ENCODE measurements at regions not wholly inside any gene's neighbourhood (a gene's known extent, or its start where the extent isn't known, plus 50 kb on each side); places are given as distances from the start of the nearest gene placed in this dataset.
"Not testable (repeated sequence)": the region's sequence is repeated elsewhere in the genome, so short reads cannot be mapped to it uniquely, and the experiment has no call there.

DNA sequence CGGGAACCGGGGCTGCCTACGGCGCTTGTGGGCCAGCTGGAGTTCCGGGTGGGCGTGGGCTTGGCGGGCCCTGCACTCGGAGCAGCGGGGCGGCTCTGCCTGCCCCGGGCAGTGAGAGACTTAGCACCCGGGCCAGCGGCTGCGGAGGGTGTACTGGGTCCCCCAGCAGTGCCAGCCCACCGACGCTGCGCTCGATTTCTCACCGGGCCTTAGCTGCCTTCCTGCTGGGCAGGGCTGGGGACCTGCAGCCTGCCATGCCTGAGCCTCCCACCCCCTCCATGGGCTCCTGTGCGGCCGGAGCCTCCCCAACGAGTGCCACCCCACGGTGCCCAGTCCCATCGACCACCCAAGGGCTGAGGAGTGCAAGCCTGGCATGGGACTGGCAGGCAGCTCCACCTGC, 72.8 kb upstream of the SSBP2 start:
- DNase-seq: not testable (repeated sequence)

DNA sequence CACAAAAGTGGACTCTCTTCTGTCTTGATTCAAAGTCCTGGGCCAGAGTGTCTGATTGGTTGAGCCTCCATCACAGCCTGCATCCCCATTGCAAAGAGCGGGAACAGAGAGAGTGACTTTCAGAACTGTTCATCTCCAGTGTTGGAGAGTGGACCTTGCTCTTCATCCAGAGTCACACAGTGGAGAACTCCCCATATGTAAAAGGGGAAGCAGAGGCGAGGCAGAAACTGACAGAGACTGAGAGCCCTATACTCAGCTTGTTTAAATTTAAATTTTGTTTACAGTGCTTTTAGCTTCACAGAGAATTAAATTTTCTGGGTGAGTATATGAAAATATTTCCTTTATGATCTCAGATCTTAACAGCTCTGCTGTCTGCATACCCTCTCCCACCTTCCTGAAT, 70.0 kb upstream of the SSBP2 start:
- DNase-seq: no peak

DNA sequence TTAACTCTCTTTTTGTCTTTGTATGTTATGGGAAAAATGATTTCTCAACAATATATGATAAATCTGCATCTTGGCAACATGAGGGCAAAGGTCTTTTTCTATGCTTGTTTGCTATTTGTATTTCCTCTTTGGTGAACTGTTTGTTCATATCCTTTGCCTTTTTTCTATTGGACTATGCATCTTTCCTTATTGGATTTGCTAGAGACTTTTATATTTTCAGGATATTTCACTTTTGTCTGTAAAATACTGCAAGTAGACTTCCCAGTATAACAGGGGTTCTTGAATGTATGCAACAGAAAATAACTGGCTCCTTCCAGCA, 69.4 kb upstream of the SSBP2 start:
- no peak for DNase-seq

DNA sequence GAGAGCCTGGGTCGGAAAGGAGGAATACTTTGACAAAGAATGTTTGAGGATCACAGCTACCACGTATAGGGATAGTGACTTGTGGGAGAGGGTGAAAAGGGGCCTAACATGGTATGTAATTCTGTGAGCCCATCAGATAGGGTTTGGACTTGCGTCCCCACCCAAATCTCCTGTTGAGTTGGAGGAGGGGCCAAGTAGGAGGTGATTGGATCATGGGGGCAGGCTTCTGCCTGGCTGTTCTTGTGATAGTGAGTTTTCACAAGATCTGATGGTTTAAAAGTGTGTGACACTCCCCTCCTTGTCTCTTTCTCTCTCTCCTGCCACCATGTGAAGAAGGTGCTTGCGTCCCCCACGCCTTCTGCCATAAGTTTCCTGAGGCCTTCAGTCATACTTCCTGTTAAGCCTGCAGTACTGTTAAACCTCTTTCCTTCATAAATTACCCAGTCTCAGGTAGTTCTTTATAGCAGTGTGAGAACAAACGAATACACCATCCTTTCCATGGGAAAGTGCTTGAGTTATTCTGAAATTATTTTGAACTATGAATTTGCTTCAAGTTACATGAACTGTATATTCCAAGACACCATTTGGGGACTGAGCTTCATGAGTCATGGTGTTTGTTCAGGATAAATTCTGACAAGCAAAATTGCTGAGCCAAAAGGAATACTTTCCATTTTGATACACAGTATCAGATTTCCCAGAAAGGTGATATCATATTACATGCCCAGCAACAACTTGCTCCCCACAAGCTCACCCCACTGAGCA, 68.8 kb upstream of the SSBP2 start:
- no peak for DNase-seq

DNA sequence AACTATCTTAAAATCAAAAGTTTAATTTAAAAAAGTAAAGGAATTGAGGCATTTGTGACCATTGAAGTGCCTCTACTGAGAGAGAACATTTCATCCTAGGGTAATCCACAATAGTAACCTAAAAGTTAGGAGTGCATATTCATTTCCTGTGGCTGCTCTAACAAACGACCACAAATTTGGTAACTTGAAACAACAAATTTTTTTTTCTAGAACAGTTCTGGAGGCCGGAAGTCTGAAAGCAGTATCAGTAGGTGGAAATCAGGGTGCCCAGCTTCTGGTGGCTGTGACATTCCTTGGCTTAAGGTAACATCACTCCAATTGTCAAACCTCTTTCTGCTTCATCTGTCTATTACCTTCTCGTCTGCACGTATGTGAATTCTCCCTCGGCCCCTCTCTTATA, 67.1 kb upstream of the SSBP2 start:
- DNase-seq: peak in 1 of 2 donors; percentile 26

DNA sequence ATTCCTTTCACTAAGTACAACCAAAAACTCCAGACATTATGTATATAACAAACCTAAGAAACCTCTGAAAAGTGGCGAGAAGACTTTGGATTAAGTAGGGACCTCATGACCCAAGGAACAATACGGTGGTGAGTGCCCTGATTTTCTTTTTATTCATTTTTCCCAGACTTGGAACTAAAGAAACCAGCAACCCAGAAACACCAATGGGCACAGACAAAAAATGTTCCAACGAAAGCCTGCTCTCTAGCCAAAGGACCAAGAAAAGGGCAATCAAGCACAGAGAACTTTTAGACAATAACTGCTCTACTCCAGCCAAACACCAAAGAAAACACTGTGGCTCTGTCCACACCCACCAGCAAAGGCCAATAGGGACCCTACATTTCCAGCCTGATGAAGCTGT, 66.2 kb upstream of the SSBP2 start:
- no peak for DNase-seq

DNA sequence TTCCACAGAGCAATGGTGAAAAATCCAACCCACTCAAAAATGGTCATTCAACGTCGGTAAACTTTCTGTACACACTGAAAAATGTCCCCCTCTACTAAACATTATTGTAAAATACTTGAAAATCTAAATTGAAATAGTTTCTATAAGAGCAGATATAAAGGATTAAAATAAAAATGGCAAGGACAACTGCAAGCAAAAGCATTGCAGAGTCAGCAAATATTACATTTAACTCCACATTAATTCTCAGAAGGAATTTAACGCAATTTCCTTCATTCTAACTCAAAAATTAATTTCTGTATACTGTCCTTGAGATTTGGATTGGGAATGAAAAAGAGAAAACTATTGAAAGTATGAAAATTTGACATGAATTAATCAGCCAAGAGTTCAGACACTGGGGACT, 64.4 kb upstream of the SSBP2 start:
- no peak for DNase-seq

DNA sequence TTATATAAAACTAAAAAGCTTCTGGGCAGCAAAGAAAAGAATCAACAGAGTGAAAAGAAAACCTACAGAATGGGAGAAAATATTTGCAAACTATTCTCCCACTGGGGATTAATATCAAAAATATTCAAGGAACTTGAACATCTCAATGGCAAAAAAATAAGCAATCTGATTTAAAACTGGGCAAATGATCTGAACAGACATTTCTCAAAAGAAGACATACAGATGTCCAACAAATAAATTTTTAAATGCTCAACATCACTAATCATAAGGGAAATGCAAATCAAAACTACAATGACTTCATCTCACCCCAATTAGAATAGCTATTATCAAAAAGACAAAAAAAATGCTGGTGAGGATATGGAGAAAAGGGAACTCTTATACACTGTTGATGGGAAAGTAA, 57.2 kb upstream of the SSBP2 start:
- DNase-seq: no peak

DNA sequence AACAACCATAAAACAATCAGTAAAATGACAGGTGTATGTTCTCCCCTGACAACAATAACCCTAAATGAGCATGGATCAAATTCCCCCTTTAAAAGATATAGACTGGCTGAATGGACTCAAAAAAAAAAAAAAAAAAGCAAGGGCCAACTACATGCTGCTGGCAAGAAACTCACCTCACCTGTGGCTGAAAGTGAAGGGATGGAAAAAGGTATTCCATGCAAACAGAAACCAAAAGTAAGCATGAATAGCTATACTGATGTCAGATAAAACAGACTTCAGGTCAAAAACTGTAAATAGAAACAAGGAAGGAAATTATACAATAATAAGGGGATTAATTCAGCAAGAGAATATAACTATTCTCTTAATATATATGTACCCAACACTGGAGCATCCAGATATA, 54.2 kb upstream of the SSBP2 start:
- peak in 1 of 2 donors; percentile 7 for DNase-seq

DNA sequence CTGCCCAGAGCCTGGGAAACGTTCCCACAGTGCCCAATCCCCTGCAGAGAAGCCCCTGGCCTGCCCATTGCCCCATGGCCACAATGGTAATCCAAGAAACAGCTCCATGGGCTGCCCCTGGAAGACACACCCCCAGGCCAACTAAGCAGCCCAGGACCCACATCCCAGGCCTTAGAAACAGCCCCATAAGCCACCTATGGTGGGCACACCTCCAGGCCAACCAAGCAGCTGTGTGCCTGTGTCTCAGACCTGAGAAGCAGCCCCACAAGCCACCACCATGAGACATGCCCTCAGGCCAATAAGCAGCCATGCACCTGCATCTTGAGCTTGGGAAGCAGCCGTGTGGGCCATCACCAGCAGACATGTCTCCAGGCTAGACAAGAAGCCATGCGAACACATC, 52.9 kb upstream of the SSBP2 start:
- no peak for DNase-seq

DNA sequence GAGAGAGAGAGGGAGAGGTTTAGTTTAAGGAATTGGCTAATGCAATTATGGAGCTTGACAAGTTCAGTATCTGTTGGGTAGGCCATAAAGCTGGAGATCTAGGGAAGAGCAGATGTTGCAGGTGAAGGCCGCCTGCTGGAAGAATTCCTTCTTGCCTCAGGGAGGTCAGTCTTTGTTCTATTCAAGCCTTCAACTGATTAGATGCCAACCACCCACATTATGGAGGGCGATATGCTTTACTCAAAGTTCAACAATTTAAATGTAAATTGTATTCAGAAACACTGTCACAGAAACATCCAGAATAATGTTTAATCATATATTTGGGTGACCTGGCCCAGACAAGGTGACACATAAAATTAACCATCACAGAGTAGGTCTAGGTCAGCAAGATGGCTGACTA, 51.7 kb upstream of the SSBP2 start:
- no peak for DNase-seq

DNA sequence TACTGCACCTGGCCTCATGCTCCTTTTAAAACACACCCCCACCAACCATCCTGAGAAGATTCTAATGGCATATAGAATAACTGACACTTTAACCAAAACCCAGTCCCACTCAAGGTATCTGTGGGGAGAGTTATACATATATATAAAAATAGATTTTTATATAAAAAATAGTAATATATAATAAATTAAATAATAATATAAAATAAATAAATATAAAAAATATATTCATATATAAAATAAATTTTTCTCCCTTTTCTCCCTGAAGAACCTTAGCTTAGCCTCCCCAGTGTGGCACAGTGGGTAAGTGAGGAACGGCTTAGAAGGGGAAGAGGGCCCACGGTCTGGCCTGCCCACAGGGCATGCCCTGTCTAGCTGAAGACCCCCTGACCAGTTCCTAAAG, 51.1 kb upstream of the SSBP2 start:
- DNase-seq: no peak

DNA sequence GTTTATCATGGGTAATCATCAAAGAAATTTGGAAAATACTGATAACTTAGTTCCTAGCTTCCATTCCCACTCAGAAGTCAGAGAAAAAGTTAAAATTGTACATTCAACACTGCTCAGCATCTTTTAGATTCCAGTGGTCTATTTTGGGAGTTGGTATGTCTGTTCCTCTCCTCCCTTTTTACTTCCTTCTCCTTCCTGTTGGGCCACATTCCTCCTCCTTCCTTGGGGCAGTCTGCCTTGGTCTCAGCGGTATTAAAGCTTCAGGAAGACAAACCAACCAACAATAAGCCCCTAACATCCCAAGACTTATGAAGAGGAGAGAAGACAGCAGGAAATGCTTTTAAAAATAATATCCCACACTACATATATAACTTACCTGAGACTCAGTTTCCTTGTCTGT, 49.9 kb upstream of the SSBP2 start:
- DNase-seq: no peak
